WTC11 (cell line): ENCODE measurements at regions not wholly inside any gene's neighbourhood (a gene's known extent, or its start where the extent isn't known, plus 50 kb on each side); places are given as distances from the start of the nearest gene placed in this dataset.

Experiments used
- ATAC-seq: fragments of 200-7000 bp; cut with Tn5 transposase; 2 replicates; pipeline ENCODE4 v1.10.0; 2021; ENCODE audit warnings: mild to moderate bottlenecking, moderate library complexity
- CTCF ChIA-PET: fragments of 300-600 bp; sonication (Branson Sonifier 250); formaldehyde crosslinking; loops from one replicate; lab custom pipeline; 2021; ENCODE audit warnings: antibody characterized with exemption; lab: Charles Lee
- POLR2A ChIA-PET: fragments of 350-600 bp; sonication (Branson Sonifier 250); formaldehyde crosslinking; loops from one replicate; lab custom pipeline; 2021; ENCODE audit warnings: antibody characterized with exemption; lab: Charles Lee
- DNase-seq: peaks from one replicate; pipeline ENCODE4 v3.0.0; 2021; ENCODE audit warnings: low spot score
- H3K27ac Mint-ChIP-seq: 2 replicates; pipeline ENCODE4 v1.8.0; 2021; ENCODE audit warnings: mixed read lengths
- H3K27me3 Mint-ChIP-seq: 2 replicates; pipeline ENCODE4 v1.8.0; 2021; ENCODE audit warnings: low read depth, mild to moderate bottlenecking, moderate library complexity, mixed read lengths
- H3K36me3 Mint-ChIP-seq: 2 replicates; pipeline ENCODE4 v1.8.0; 2021; ENCODE audit warnings: mixed read lengths
- H3K4me1 Mint-ChIP-seq: 2 replicates; pipeline ENCODE4 v1.8.0; 2022; ENCODE audit warnings: mixed read lengths
- H3K4me3 Mint-ChIP-seq: 2 replicates; pipeline ENCODE4 v1.8.0; 2021; ENCODE audit warnings: mild to moderate bottlenecking, moderate library complexity, mixed read lengths
- H3K9me3 Mint-ChIP-seq: 2 replicates; pipeline ENCODE4 v1.8.0; 2021; ENCODE audit warnings: mixed read lengths
- CBFB ChIP-seq: sonication (generic); formaldehyde crosslinking; IDR thresholded peaks from 2 replicates; pipeline ENCODE4 v1.8.1; 2022; ENCODE audit warnings: mild to moderate bottlenecking, low read depth, missing genetic modification reagents
- CTCF ChIP-seq: fragments of 200-600 bp; IDR thresholded peaks from 2 replicates; pipeline ENCODE4 v1.8.0; 2022; ENCODE audit warnings: antibody characterized with exemption
- ELF4 ChIP-seq: sonication (generic); formaldehyde crosslinking; IDR thresholded peaks from 2 replicates; pipeline ENCODE4 v1.8.1; 2022; ENCODE audit warnings: low read depth, mild to moderate bottlenecking, moderate library complexity, missing genetic modification reagents
- FOXK1 ChIP-seq: sonication (generic); formaldehyde crosslinking; IDR thresholded peaks from 2 replicates; pipeline ENCODE4 v1.8.0; 2022; ENCODE audit warnings: mild to moderate bottlenecking, moderate library complexity, missing genetic modification reagents
- FOXP1 ChIP-seq: sonication (generic); formaldehyde crosslinking; IDR thresholded peaks from 2 replicates; pipeline ENCODE4 v1.8.0; 2022; ENCODE audit warnings: missing genetic modification reagents, mild to moderate bottlenecking, moderate library complexity, borderline replicate concordance
- KAT7 ChIP-seq: sonication (generic); formaldehyde crosslinking; IDR thresholded peaks from 2 replicates; pipeline ENCODE4 v1.8.1; 2023; ENCODE audit warnings: missing genetic modification reagents, mild to moderate bottlenecking, borderline replicate concordance
- MXD4 ChIP-seq: fragments of 250-450 bp; sonication (Bioruptor Pico); IDR thresholded peaks from 2 replicates; pipeline ENCODE4 v1.8.0; 2021; ENCODE audit warnings: mild to moderate bottlenecking, moderate library complexity, borderline replicate concordance
- MYBL2 ChIP-seq: sonication (generic); formaldehyde crosslinking; IDR thresholded peaks from 2 replicates; pipeline ENCODE4 v1.8.1; 2023; ENCODE audit warnings: mild to moderate bottlenecking, moderate library complexity, missing genetic modification reagents
- NFE2L1 ChIP-seq: sonication (generic); formaldehyde crosslinking; IDR thresholded peaks from 2 replicates; pipeline ENCODE4 v1.8.1; 2023; ENCODE audit warnings: missing genetic modification reagents
- NR3C1 ChIP-seq: sonication (generic); formaldehyde crosslinking; conservative IDR thresholded peaks from 2 replicates; pipeline ENCODE4 v1.8.1; 2023; ENCODE audit warnings: low read depth, mild to moderate bottlenecking, missing genetic modification reagents
- TEAD4 ChIP-seq: sonication (generic); formaldehyde crosslinking; IDR thresholded peaks from 2 replicates; pipeline ENCODE4 v1.8.0; 2022; ENCODE audit warnings: mild to moderate bottlenecking, missing genetic modification reagents
- ZBTB21 ChIP-seq: sonication (generic); formaldehyde crosslinking; IDR thresholded peaks from 2 replicates; pipeline ENCODE4 v1.8.1; 2023; ENCODE audit warnings: mild to moderate bottlenecking, missing genetic modification reagents, borderline replicate concordance
- TF ChIP-seq, protein P1 (sequence below): sonication (generic); formaldehyde crosslinking; IDR thresholded peaks from 2 replicates; pipeline ENCODE4 v1.8.0; 2023; ENCODE audit warnings: mild to moderate bottlenecking, missing genetic modification reagents
- TF ChIP-seq, protein P2 (sequence below): sonication (generic); formaldehyde crosslinking; IDR thresholded peaks from 2 replicates; pipeline ENCODE4 v1.8.0; 2022; ENCODE audit warnings: missing genetic modification reagents
- TF ChIP-seq, protein P3 (sequence below): sonication (generic); formaldehyde crosslinking; IDR thresholded peaks from 2 replicates; pipeline ENCODE4 v1.8.1; 2022; ENCODE audit warnings: mild to moderate bottlenecking, moderate library complexity, missing genetic modification reagents
- TF ChIP-seq, protein P4 (sequence below): sonication (generic); formaldehyde crosslinking; IDR thresholded peaks from 2 replicates; pipeline ENCODE4 v1.8.1; 2022; ENCODE audit warnings: missing genetic modification reagents, borderline replicate concordance

DNA sequence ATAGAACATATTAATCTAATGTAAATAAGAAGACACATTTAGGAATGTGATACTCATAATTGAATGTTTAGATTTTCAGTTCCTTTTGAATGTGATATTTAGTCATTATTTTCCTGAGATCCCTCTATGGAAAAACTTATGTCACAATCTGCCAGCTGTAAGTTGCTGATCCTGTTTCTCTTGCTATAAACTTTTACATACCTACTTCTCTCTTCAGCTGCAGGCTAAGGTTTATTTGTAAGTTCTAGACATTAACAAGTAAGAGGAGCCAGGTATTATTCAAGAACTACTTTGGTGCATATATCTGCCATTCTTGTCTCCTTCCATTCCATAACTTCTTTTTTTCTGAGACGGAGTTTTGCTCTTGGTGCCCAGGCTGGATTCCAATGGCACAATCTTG, 462.4 kb downstream of the PRR16 start:
- DNase-seq (no peak), ATAC-seq (no peak)
- ChIA-PET POLR2A (no interaction called here), CTCF (no interaction called here)
- no peaks in the 10 kb centered on the region for H3K27me3 Mint-ChIP-seq
- no peak for TF ChIP-seq FOXP1
- no peak for TF ChIP-seq TEAD4 (CRISPR knock-in tag)
- TF ChIP-seq, protein P1, sequence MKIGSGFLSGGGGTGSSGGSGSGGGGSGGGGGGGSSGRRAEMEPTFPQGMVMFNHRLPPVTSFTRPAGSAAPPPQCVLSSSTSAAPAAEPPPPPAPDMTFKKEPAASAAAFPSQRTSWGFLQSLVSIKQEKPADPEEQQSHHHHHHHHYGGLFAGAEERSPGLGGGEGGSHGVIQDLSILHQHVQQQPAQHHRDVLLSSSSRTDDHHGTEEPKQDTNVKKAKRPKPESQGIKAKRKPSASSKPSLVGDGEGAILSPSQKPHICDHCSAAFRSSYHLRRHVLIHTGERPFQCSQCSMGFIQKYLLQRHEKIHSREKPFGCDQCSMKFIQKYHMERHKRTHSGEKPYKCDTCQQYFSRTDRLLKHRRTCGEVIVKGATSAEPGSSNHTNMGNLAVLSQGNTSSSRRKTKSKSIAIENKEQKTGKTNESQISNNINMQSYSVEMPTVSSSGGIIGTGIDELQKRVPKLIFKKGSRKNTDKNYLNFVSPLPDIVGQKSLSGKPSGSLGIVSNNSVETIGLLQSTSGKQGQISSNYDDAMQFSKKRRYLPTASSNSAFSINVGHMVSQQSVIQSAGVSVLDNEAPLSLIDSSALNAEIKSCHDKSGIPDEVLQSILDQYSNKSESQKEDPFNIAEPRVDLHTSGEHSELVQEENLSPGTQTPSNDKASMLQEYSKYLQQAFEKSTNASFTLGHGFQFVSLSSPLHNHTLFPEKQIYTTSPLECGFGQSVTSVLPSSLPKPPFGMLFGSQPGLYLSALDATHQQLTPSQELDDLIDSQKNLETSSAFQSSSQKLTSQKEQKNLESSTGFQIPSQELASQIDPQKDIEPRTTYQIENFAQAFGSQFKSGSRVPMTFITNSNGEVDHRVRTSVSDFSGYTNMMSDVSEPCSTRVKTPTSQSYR (CRISPR knock-in tag), result no peak
- no peak for TF ChIP-seq NR3C1
- TF ChIP-seq ZBTB21 (CRISPR knock-in tag), result no peak
- TF ChIP-seq MXD4 (CRISPR knock-in tag), result no peak
- TF ChIP-seq, protein P2, sequence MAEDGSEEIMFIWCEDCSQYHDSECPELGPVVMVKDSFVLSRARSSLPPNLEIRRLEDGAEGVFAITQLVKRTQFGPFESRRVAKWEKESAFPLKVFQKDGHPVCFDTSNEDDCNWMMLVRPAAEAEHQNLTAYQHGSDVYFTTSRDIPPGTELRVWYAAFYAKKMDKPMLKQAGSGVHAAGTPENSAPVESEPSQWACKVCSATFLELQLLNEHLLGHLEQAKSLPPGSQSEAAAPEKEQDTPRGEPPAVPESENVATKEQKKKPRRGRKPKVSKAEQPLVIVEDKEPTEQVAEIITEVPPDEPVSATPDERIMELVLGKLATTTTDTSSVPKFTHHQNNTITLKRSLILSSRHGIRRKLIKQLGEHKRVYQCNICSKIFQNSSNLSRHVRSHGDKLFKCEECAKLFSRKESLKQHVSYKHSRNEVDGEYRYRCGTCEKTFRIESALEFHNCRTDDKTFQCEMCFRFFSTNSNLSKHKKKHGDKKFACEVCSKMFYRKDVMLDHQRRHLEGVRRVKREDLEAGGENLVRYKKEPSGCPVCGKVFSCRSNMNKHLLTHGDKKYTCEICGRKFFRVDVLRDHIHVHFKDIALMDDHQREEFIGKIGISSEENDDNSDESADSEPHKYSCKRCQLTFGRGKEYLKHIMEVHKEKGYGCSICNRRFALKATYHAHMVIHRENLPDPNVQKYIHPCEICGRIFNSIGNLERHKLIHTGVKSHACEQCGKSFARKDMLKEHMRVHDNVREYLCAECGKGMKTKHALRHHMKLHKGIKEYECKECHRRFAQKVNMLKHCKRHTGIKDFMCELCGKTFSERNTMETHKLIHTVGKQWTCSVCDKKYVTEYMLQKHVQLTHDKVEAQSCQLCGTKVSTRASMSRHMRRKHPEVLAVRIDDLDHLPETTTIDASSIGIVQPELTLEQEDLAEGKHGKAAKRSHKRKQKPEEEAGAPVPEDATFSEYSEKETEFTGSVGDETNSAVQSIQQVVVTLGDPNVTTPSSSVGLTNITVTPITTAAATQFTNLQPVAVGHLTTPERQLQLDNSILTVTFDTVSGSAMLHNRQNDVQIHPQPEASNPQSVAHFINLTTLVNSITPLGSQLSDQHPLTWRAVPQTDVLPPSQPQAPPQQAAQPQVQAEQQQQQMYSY (CRISPR knock-in tag), result no peak
- TF ChIP-seq CTCF, result no peak
- no peak for TF ChIP-seq NFE2L1 (CRISPR knock-in tag)
- TF ChIP-seq FOXK1 (CRISPR knock-in tag), result no peak
- no peak for TF ChIP-seq ELF4
- TF ChIP-seq, protein P3, sequence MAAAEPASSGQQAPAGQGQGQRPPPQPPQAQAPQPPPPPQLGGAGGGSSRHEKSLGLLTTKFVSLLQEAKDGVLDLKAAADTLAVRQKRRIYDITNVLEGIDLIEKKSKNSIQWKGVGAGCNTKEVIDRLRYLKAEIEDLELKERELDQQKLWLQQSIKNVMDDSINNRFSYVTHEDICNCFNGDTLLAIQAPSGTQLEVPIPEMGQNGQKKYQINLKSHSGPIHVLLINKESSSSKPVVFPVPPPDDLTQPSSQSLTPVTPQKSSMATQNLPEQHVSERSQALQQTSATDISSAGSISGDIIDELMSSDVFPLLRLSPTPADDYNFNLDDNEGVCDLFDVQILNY (CRISPR knock-in tag), result no peak
- TF ChIP-seq MYBL2 (CRISPR knock-in tag), result no peak
- TF ChIP-seq, protein P4, sequence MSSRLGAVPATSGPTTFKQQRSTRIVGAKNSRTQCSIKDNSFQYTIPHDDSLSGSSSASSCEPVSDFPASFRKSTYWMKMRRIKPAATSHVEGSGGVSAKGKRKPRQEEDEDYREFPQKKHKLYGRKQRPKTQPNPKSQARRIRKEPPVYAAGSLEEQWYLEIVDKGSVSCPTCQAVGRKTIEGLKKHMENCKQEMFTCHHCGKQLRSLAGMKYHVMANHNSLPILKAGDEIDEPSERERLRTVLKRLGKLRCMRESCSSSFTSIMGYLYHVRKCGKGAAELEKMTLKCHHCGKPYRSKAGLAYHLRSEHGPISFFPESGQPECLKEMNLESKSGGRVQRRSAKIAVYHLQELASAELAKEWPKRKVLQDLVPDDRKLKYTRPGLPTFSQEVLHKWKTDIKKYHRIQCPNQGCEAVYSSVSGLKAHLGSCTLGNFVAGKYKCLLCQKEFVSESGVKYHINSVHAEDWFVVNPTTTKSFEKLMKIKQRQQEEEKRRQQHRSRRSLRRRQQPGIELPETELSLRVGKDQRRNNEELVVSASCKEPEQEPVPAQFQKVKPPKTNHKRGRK (CRISPR knock-in tag), result no peak
- TF ChIP-seq CBFB (CRISPR knock-in tag), result no peak
- no peak for TF ChIP-seq KAT7 (CRISPR knock-in tag)
- H3K27ac Mint-ChIP-seq, result no peak overlapping the region
- H3K4me3 Mint-ChIP-seq, result no peak overlapping the region
- H3K4me1 Mint-ChIP-seq, result no peaks in the 10 kb centered on the region
- H3K9me3 Mint-ChIP-seq, result no peaks in the 10 kb centered on the region
- H3K36me3 Mint-ChIP-seq, result no peaks in the 10 kb centered on the region
